Stimulated activated CD8-positive, alpha-beta memory T cell treated with anti-CD3 and anti-CD28 coated beads, Interleukin-15, amount 100 ng/mL, for 48 hours (primary cell): ENCODE measurements at regions not wholly inside any gene's neighbourhood (a gene's known extent, or its start where the extent isn't known, plus 50 kb on each side); places are given as distances from the start of the nearest gene placed in this dataset.

Experiments
- DNase-seq, 2 donors: peaks; one replicate each; pipeline ENCODE4 v3.0.0-alpha.2; 2020; ENCODE audit warnings: low read depth in 2 of 2

DNA sequence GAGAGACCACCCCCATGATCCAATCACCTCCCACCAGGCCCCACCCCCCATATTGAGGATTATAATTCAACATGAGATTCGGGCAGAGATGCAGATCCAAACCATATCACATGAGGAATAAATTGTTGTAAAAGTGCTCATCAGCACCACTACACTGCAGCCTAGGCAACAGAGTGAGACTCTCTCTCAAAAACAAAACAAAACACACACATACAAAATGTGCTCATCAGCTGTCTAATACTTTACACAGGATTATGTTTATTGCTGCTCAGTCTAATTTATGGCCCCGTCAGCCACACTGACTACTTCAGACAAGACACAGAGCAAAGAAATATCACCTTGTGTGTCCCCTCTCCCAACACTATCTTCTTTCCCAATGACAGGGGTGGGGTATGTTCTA lies 72.9 kb upstream of the PPM1J start:
- no peak for DNase-seq

DNA sequence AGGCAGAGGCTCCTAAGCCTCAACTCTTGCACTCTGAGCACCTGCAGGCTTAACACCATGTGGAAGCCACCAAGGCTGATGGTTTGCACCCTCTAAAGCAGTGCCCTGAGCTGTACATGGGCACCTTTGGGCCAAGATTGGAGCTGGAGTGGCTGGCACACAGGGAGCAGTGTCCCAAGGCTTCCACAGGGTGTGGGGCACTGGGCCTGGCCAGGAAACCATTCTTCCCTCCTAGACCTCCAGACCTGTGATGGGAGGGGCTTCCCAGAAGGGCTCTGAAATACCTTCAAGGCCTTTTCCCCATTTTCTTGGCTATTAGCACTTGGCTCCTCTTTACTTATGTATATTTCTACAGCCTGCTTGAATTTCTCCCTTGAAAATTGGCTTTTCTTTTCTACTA lies 67.9 kb upstream of the PPM1J start:
- DNase-seq, result no peak

DNA sequence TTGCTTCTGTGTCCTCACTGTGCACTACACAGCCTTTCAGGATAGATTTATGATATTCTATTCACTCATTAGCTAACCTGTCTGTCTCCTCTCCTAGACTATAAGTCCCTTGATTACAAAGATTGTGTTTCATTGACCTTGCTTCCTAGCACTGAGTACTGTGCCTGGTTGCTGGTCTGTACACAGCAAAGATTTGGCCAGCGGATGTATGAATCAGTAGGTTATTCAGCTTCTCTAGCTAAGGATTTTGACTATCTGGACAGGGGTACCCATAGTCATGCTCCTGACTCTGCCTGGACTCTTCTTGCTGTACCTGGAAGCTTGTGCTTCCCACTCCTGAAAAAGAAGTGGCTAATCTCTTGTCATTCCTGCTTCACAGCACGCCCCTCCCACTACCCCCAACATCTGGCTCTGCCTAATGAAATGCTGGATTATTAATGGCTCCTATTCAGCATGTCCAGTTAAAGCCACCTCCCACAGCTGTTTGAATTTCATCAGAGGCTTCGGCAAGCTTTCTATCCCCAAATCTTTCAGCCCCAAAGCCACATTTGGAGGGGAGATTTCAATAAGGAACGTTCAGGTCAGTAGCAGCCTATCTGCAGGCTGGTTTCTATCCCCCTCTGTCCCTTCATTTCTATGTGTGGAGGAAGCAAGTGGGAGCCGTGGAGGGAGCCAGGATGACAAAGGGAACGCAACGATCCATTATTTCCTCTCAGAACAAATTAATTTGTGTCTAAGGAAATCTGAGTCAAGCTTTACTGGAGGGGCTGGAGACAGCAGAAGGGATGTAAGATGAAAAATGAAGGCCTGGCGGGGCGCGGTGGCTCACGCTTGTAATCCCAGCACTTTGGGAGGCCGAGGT lies 64.8 kb upstream of the PPM1J start:
- no peak for DNase-seq

DNA sequence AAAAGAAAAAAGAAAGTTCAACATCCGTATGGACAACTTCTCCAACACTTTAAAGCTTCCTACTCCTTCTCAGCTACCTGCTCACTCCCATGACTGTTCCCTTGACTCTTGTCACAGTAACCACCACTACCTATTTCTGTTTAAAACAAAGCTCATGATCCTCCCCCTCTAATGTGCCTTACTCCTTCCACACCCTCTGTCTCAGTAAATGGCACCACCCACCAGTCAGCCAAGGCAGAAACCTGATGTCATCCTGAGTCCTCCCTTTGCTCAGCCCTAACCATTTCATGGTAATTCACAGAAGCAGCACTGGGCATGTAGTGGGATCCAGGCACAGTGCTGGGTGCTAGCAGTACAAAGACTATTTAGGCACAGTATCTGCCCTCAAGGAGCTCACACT lies 63.0 kb upstream of the PPM1J start:
- DNase-seq, result no peak

GRCh38 chr1:112776688-112777087 lies 61.6 kb upstream of the PPM1J start:
- no peak for DNase-seq

- no peak for DNase-seq
These were observed 57.6 kb upstream of the PPM1J start for GRCh38 chr1:112772781-112773180.

DNA sequence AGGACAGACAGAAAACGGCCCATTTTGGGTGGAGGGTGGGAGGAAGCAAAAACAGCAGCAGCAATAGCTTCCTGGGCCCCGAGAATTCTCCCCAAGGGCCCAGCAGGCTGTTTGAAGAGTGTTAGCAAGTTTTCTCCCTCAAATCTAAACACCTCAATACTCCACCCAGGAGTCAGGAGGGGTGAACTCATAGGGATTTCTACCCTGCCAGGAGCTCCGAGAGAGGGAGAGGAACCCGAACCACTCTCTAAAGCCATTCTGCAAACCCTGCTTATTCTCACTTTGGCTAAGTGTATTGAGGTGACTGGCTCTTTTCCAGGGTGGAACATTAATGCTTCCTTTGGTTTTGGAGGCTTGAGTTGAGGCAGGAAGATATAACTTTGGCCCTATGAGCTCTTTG lies 55.6 kb upstream of the PPM1J start:
- no peak for DNase-seq

- no peak for DNase-seq
These were observed 54.5 kb upstream of the PPM1J start for GRCh38 chr1:112769611-112770010.

- no peak for DNase-seq
These were observed 52.5 kb upstream of the PPM1J start for GRCh38 chr1:112767646-112768045.
